ENCODE measurements at regions not wholly inside any gene's neighbourhood (a gene's known extent, or its start where the extent isn't known, plus 50 kb on each side); places are given as distances from the start of the nearest gene placed in this dataset.

GRCh38 chr4:184889666-184890335 is 64.0 kb upstream of the ACSL1 start:
- TF ChIP-seq, protein P1, sequence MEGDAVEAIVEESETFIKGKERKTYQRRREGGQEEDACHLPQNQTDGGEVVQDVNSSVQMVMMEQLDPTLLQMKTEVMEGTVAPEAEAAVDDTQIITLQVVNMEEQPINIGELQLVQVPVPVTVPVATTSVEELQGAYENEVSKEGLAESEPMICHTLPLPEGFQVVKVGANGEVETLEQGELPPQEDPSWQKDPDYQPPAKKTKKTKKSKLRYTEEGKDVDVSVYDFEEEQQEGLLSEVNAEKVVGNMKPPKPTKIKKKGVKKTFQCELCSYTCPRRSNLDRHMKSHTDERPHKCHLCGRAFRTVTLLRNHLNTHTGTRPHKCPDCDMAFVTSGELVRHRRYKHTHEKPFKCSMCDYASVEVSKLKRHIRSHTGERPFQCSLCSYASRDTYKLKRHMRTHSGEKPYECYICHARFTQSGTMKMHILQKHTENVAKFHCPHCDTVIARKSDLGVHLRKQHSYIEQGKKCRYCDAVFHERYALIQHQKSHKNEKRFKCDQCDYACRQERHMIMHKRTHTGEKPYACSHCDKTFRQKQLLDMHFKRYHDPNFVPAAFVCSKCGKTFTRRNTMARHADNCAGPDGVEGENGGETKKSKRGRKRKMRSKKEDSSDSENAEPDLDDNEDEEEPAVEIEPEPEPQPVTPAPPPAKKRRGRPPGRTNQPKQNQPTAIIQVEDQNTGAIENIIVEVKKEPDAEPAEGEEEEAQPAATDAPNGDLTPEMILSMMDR (IDR thresholded peaks at IDR 0.05): no peak
- TF ChIP-seq POLR2A (IDR thresholded peaks at IDR 0.05): no peak

Measured in body of pancreas (tissue), 4 donors.